Stimulated activated CD8-positive, alpha-beta memory T cell treated with anti-CD3 and anti-CD28 coated beads, Interleukin-15, amount 100 ng/mL, for 1 hour (primary cell): ENCODE measurements at regions not wholly inside any gene's neighbourhood (a gene's known extent, or its start where the extent isn't known, plus 50 kb on each side); places are given as distances from the start of the nearest gene placed in this dataset.

ENCODE experiments used
- DNase-seq: peaks from one replicate; pipeline ENCODE4 v3.0.0-alpha.2; 2020; ENCODE audit warnings: low read depth

DNA sequence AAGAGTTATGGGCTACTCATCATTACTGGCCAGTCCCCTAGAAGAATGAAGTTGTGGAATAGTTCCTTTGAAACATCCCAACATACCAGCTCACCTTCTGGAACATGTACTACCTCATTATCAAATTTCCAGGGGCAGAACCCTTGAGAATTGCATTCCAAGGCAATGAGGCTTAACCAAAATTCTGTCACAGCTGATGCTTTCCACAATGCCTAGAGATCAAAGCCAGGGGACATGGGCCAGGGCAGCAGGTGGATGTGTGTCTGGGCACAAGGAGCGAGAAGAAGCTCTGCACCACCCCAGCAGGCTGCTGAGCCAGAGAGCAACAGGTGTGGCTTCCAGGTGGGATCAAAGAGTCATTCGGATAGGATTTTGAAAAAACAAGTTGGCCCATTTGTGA, 362.1 kb downstream of the EFNB2 start:
- no peak for DNase-seq

DNA sequence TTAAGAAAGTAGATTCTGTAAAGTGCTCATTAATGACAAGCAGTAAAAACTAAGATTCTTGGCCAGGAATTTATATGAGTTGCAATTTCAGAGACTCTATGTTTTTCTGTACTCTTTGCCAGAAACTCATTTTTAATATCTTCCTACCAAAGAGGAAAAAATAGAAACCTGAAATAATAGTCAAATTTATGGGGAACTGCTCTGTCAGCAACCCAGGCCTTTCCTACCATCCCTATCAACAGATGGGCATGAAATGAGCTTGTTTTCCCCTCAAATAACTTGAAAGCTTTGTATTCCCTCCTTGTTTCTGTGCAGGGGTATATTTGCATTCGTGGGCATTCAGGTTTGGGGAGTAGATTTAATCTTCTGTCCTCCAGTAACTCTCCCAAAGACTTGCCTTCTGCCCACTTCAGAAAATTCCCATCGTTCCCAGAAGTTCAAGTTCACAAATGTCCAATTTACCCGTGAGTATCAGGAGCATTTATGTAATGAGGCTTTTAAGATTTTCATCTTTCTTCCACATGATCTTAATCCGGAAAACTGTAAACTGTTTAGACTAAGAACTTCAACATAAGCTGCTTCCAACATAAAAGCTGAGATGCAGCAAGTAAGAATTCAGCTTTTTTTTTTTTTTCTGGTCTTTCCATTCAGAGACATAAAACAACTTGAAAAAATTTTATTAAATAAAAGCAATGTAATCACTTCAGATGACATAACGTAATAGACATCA, 363.1 kb downstream of the EFNB2 start:
- no peak for DNase-seq

- DNase-seq: no peak
Observed at GRCh38 chr13:106163426-106163825, 372.0 kb downstream of the EFNB2 start.

- DNase-seq: no peak
Observed at GRCh38 chr13:106161146-106161545, 374.3 kb downstream of the EFNB2 start.

DNA sequence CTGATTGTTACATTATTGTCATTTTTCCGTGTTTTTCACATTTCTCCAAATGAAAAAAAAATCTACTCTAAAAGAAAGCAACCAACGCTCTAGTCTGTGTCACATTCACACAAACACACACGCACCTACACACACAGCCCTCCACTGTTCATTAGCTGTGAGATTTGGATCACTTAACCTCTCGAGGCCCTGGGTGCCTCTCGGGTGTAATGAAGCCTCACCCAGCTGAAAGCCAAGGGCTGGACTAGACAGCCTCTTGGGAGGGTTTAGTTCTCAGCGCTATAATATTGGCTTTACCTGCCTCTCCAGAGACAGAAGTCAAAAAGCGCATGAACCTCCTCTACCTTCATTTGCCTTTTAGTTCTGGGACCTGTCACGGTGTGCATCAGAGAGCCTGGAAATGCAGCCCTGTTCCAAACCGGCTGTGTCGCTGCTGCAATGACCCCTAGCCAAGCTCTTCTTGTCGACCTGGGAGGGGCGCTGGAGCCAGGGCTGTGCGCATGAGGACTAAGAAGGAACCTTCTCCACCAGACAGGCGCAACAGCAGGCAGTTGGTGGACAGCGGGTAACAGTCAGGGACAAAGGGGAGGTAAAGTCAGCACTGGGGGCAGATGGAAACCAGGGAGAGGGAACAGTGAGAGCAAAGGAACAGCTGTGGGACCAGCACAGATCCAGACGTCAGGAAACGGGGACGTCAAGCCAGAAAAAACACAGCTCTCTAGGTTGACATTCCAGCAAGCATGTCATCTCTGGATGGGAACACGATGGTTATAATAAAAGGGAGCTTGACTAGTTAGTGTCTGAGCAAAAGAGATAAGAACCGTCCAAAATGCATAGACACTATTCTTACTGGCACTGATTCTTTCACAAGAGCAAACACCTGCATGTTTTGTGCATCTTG, 375.9 kb downstream of the EFNB2 start:
- DNase-seq: no peak

DNA sequence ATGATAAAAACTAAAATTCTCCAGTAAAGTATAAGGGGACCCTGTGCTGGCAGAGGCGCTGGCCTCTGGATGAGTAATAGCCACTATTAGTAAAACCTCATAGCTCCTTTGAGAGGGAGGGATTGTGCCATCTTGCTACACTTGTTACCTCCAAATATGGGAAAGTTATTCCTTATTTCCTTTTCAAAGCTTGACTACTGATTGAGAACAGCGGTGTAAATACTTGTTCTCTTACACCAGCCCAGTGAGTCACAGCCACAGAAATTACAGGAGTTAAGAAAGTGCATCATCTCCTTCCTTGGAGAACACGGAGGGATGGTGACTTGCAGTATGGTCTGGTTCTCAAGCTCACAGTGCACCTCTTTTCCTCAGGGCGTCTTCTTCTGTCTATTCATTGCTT, 379.0 kb downstream of the EFNB2 start:
- no peak for DNase-seq

- DNase-seq: no peak
Observed at GRCh38 chr13:106155411-106155810, 380.1 kb downstream of the EFNB2 start.

GRCh38 chr13:106153876-106154275, 381.6 kb downstream of the EFNB2 start:
- DNase-seq: no peak

DNA sequence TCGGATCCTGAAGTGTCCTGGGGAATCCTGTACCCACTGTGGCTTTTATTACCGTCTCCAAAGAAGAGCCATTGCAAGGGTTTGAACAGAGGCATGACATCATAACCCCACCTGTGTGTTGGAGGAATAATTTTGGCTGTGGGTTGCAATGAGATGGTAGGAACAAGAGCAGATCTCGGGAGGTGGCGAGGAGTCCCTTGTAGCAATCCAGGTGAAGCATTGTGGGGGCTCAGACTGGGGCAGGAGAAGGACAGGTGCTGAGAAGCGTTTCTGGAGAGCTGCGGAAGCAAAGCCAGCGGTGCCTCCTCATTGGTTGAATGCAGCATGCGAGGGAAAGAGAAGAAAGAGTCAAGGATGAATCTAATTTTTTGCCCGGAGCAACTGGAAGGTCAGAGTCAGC, 382.4 kb downstream of the EFNB2 start:
- DNase-seq: no peak

- no peak for DNase-seq
Observed at GRCh38 chr13:106152047-106152446, 383.4 kb downstream of the EFNB2 start.

- DNase-seq: no peak
Observed at GRCh38 chr13:106151056-106151699, 384.3 kb downstream of the EFNB2 start.

DNA sequence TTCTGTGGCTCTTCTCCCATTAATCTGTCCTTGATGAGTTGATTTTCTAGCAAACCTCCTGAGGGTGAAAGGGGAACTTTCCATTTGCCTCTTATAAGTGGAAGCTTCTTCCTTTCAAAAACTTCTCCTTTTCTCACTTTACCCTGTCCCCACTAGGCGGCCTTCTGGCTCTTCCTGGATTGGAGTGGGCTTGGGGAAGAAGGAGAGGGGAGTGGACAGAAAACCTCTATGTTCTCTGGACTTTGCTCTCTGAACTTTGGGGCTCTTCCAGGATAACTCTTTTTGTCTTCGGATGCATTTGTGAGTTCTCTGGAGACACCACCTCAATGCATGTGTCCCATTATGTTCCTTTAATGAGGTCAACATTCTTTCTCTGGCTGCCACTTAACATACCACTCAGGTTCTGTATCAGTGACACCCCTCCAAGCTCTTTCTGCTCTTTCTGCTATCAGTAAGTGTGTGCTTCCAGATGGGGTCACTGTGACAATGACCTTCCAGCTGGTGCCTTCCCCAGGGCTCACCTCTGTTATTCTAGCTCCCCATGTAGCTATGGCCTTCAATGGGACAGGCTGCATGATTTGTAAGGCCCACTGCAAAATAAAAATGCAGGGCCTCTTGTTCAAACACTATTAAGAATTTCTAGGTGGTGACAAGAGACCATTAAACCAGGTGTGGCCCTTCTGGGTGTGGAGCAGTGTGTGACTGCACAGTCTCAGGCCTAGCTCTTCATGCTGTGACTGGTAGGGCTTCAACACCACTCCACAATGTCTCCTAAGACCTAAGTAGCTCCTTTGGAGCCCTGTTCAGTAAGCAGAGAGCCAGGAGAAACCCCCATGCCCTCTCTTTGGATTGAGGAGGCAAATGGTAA, 389.2 kb downstream of the EFNB2 start:
- no peak for DNase-seq

- no peak for DNase-seq
Observed at GRCh38 chr13:106145070-106145469, 390.4 kb downstream of the EFNB2 start.

GRCh38 chr13:106143930-106144709, 391.3 kb downstream of the EFNB2 start:
- no peak for DNase-seq

DNA sequence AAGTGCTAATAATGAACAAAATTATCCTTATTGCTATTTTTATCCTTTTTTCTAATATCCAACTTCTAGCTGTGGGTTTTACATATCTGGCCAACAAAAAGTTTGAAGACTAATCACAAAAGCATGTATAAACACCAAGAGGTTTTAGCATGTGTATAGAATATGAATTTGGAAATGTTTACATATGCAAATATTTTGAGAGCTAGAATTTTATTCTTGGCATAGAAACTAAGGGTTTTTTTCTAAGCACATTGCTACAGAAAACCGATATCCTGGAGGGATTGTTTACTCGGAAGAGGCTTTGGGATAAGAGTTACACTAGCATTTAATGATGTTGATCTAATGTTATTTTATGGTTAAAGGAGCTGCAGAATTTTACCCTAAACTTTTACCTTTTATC, 392.1 kb downstream of the EFNB2 start:
- DNase-seq: no peak

GRCh38 chr13:106140476-106140875, 395.0 kb downstream of the EFNB2 start:
- DNase-seq: no peak

- DNase-seq: no peak
Observed at GRCh38 chr13:106139942-106140341, 395.5 kb downstream of the EFNB2 start.

GRCh38 chr13:106139377-106139776, 396.1 kb downstream of the EFNB2 start:
- DNase-seq: no peak

DNA sequence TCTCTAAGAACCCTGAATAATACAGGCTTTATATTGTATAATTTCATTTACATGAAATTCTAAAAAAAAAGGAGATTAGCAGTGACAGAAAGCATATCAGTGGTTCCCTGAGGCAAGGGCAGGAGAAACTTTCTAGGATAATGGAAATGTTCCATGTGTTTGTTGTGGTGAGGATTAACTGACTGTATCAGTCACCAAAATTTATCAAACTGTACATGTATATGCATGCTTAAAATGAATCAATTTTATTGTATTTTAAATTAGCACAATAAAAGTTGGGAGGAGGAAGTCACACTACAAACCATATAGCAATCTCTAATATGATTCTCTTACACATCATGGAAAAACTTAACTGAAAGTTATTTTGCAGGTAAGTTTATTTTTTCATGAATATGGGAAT, 396.8 kb downstream of the EFNB2 start:
- no peak for DNase-seq

GRCh38 chr13:106133025-106133424, 402.4 kb downstream of the EFNB2 start:
- DNase-seq: no peak

GRCh38 chr13:106132216-106132615, 403.2 kb downstream of the EFNB2 start:
- DNase-seq: no peak
